Left cardiac atrium (tissue), 4 donors: ENCODE measurements at regions not wholly inside any gene's neighbourhood (a gene's known extent, or its start where the extent isn't known, plus 50 kb on each side); places are given as distances from the start of the nearest gene placed in this dataset.

Experiments used
- ATAC-seq, 2 donors: fragments of 200-7000 bp; cut with Tn5 transposase; one replicate each; pipeline ENCODE4 v1.9.1; 2020; ENCODE audit warnings: mild to moderate bottlenecking in 2 of 2, moderate library complexity in 2 of 2
- DNase-seq: peaks from one replicate; pipeline ENCODE4 v3.0.0-alpha.2; 2020
- intact Hi-C, 2 donors: fragments of 100-400 bp; cut with DNase I; formaldehyde crosslinking; loops; one replicate each; pipeline versions ENCODE4 v1.14.1 to v1.15.1; 2022 to 2023
- donor health status: DM: no; HTN: yes; CAD: no.
- donor health status: DM: no; HTN: yes; CAD: no; lungs with severe emphysema.
- donor health status: DM: yes; HTN: yes; CAD: no.
- donor health status: Dilated cardiomyopathy.

DNA sequence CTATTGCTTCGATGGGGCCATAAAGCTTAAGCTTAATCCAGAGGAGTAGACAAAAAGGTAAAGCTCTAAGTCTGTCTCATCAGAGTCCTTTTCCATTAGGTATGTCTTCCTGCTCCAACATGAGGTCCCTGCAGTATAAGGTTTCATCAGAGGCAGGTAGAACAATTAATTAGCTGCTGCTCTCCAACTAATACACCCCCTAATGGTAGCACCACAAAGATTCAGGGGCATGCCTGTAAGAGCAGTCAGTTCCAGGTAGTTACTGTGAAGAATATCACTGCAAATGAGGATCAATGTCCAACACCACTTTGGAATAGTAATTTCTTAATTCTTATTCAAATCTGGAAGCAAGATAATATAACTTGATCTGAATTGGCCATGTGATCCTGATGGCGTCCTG lies 160.3 kb upstream of the ESRRG start:
- DNase-seq (no peak), ATAC-seq (no peak)
- intact Hi-C loops: no loop called here

DNA sequence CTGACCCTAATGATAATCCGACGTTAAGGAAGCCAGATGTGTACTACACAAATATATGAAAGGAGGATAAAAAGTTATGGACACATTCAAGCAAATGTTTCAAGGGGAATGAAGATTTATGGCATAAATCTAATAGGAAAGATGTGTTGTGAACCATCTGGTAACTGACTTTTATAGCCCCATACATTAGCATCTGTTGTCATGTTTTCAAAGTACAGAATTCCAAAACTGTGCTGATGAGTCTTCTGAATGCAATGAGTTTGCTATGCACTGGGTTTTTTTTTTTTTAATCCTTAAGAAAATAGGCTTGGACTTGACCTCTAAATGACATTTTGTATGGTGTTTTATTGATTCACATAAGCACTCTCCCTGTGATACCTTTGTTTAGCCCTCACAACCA lies 158.5 kb upstream of the ESRRG start:
- ATAC-seq: no peak
- intact Hi-C loops: no loop called here
- no peak for DNase-seq

DNA sequence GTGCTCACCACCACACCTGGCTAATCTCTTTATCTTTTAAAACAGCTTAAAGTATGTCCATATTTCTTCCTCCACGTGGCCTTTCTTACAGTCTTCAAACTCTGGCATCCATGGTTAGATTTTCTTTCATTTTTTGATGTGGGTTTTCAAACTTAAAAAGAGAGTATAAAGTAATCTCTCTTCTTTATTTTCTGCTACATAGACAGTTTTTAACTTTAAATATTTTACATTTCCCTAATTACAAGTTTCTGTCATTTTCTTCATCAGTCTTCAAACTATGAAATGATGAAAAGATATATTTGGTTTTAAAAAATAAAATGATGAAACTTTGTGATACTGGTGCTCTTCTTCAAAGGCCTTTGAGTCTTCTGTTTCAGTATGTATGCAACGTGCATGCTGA lies 143.5 kb upstream of the ESRRG start:
- DNase-seq (no peak), ATAC-seq (no peak)

DNA sequence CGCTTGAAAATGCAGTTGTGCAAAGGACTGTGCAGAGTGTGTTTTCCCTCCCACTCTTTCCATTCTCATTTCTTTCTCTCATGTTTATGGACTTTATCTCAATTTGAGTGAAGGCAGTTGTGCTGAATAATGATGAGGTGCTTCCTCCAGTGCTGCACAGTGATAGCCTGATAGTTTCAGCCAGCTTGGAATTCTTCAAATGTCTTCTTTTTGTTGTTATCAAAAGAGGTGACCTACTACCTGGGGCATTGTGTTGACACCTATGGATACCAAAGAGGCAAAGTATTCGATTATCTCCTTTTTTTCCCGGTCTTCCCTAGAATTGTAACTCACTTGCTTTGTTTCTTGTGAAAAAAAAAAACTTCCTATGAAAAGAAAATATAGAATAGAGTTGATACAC lies 132.6 kb upstream of the ESRRG start:
- ATAC-seq: no peak
- intact Hi-C loops: no loop called here

More for the DNA sequence above, 143.5 kb upstream of the ESRRG start:
- intact Hi-C loops: no loop called here

DNA sequence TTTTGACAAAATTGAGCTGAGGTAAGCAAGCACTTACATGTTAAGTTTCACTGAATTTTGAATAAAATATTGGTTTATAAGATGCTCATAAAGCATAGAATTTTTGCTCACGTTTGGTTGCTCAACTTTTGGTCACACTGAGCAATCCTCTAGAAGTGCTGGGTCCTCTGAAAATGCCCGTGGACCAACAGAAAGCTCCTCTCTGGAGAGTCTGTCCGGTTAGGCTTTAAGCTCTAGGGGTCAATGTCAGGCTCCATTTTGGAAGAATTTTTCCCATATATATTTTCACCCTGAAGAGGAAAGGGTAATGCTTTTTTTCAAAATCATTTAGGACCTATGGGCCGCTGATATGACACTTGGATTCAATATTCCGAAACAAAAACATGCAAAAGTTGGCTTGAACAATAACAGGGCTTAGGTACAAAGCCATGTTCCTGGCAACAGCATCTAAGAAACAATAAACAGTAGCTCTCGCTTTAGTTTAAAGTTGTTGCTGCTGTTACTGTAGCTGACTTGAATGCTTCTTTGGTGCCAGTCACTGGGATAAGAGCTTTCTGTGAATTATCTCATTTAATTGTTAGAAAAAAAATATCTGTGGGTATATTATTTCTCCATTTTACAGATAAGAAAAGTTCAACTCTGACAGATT lies 131.7 kb upstream of the ESRRG start:
- no peak for DNase-seq
- intact Hi-C loops: no loop called here
- ATAC-seq: no peak

More for the DNA sequence above, 132.6 kb upstream of the ESRRG start:
- DNase-seq: no peak

DNA sequence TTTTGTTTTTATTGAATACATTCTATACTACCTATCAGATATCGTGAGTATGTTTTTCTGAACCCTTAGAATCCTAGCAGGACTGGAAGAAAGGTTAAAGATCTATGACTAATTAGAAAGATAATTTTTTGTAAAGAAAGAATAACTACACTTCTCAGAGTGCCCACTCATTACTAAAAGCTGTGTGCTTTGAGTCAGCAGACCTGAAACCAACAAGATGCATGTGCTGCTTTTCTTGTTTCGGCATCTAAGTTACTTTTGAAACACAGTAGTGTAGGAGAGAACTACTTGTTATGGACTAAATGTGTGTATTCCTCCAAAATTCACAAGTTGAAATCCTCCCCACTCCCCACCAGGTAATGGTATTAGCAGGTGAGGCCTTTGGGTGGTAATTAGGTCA lies 127.8 kb upstream of the ESRRG start:
- no peak for DNase-seq
- intact Hi-C loops: no loop called here
- no peak for ATAC-seq

DNA sequence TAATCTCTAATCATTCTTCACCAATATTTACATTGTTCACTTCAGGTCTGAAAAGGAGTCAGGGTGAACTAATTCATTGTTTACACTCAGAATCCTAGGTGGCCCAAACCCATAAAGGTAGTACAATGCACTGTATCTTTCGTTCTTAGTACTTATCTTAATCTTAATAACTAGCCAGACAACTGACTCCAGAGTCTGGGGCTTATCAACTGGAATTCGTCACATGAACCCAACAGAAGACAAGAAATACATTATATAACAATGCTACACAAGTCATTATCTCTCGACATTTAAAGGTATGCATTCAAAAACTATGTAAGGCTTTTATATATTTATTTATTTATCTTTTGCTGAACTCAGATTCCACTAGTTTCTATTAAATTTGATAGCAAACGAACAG lies 125.9 kb upstream of the ESRRG start:
- ATAC-seq (no peak), DNase-seq (no peak)
- intact Hi-C loops: no loop called here

DNA sequence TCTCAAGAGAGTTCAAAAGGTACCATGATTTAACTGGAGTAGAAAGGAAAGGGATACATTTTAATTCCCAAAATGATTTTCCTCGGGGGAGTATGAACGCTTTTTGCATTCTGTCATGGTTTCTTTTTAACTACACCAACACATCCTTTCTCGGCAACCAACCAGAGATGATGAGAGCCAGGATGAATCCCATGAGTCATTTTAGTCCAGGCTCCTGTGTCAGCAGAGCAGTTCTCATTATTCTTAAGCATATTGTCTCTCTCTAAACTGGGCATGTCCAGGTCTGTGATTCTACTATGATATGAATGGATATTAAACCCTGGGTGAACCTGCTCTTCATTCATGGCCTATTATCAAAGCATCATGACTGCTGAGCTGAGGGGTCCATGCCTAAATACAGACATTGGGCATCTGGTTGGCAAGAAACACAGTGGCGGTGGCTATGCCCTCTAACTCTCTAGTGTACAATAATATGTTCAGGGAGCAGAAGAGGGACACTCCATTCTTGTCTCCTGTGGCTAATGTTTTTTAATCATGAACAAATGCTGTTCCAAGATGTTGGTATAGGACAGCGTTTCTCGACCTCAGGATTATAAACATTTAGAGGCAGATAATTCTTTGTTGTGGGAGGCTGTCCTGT lies 124.3 kb upstream of the ESRRG start:
- intact Hi-C loops: no loop called here
- peak in 1 of 2 donors; percentile 77 for ATAC-seq
- no peak for DNase-seq

DNA sequence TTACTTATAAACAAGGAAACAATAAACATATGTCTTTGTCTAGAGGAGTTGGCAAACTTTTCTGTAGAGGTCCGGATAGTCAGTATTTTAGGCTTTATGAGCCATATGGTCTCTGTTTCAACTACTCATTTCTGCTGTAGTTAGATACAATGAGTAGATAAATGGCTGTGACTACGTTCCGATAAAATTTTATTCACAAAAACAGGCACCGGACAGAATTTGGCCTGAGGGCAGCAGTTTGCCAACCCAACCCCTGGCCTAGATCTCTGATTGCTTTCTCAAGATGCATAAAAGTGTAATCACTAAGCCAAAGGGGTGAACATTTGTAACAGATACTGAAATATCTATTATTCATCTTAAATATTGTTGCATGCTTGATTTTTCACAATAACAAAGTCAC lies 123.1 kb upstream of the ESRRG start:
- intact Hi-C loops: no loop called here
- DNase-seq: no peak
- no peak for ATAC-seq

DNA sequence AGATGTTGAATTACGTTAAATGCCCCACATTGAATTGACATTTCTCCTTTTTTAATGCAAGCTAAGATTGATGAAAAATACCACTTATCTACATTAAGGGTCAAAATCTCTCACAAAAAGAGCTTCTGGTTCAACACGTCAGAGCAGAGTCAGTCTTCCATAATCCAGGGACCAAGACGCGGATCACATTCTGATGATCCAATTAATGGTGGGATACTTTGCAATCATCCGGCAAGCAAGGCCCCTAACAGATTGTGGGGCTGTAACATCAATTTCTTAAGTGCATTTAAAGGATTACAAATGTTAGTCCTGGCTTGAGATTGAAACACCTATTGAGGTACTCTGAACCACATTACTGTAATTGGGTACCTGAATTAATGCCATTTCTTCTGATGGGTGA lies 120.2 kb upstream of the ESRRG start:
- intact Hi-C loops: no loop called here
- DNase-seq (no peak), ATAC-seq (no peak)

DNA sequence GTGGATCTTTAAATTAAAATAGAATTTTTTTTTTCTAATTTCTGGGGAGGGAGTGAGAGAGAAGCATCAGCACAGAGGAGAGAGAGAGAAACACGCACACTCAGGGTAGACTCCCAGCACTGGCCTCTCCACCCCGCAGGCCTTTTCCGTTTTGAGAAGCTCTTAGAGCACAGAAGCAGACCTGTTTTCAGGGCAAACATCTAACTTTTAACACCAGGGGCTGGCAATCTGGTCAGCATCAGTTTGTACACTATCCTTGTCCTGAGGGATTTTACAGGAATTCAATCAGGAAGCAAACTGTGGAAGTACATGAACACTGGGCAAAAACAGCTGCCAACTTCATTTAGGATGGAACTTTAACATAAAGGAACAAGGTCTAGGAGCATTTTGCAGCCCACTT lies 117.9 kb upstream of the ESRRG start:
- no peak for DNase-seq
- no peak for ATAC-seq
- intact Hi-C loops: no loop called here

DNA sequence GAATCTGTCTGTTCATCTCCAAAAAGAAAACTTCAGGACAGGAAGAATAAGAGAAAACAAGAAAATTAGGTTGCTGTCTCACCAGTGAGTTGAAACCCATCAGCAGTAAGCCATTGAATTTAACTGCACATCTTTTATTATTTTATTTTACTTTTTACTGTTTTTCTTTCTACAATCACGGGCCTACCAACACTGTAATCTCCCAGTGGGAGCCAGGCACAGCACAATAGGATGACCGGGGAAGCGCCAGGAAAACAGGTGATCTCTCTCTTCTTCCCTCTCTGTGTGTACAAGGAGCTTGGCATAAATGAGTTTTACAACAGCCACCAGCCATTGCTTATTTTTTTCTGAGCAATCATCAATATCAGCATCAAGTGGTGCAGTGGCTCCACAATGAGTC lies 113.1 kb upstream of the ESRRG start:
- no peak for ATAC-seq
- DNase-seq: no peak
- intact Hi-C loops: no loop called here

DNA sequence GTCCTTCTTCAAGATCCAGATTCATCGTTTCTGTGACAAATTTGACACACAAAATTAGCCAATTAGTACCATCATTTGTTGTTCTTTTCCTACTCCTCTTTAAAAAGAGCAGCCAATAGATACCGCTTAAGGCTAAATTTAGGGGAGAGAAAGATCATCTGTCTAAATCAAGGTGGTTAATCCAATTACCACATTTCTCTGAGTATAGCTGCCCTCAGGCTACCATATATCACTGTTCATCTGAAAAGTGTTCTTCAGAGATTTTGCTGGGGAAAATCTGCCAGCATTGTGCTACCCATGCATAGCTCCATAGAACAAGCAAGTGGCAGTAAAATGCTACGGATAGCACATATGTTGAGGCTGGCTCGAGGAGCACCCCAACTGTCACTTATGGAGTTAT lies 110.3 kb upstream of the ESRRG start:
- intact Hi-C loops: no loop called here
- DNase-seq: no peak
- ATAC-seq: no peak

DNA sequence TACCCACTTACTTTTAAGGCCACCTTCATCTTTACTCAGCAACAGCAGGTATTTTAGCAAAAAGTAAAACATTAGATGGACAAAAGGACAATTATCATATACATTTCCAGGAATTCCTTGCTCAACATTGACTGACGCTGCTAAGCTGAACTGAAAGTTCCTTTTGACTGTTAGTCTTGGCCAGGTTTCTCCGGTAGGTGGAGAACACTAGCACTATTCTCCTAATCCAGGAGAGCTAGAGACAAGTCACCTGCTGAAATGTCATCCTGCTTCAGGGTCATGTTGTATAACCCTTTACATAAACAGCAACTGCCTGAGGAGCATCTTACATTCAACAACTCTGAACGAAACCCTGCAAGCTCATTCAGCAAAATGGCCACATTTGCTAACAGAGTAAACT lies 109.0 kb upstream of the ESRRG start:
- ATAC-seq (no peak), DNase-seq (no peak)
- intact Hi-C loops: no loop called here

DNA sequence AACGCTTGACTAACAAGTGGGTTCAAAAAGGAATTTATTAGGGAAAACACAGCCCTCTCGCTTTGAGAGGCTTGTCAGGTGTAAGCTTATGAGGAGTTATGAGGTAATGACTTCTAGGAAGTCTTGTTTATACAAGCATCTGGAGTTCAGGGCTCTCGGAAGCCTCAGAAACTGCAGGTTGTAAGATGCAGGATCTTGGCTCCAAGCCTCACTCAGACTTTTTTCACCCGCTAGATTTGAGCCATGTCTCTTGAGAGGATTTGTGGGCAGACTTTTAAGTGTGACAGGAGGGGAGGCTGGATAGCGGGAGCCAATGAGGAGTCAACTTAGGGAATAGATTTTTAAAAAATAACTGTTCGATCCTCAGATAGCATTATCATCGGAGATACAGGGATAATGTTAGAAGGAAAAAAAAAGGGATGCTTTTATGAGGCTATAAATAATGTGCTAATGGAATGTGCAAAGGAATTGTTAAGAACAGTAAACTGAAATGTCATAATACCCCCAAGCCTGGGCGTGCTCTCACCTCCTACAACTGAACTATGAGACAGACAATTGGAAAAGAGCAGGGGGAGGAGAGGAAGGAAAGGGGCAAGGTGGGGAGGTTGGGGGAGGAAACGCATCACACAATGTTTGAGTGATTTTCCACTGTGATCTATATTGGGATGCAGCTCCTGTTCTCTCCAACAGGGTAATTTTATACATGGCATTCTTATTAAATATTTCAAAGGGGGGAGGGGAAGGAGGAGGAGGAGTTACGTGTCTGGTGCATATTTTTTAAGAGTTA lies 107.4 kb upstream of the ESRRG start:
- no peak for ATAC-seq
- no peak for DNase-seq
- intact Hi-C loops: no loop called here

DNA sequence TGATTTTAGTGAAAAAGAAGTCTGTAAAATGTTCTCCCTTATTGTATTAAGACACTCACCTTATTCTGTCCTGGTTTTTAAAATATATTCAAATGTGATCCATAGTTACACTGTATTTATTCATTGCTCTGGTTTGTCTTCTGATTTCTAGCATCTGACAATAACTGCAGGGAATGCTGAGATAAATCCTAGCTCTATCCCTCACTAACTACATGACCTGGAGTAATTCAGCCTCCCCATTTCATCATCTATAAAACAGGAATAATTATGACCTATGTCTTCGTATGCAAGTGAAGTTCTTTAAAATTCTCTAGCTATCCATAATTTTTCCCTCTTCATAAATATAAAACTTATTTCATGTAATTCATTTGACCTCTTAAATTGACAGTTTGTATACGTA lies 104.0 kb upstream of the ESRRG start:
- DNase-seq (no peak), ATAC-seq (no peak)
- intact Hi-C loops: no loop called here

DNA sequence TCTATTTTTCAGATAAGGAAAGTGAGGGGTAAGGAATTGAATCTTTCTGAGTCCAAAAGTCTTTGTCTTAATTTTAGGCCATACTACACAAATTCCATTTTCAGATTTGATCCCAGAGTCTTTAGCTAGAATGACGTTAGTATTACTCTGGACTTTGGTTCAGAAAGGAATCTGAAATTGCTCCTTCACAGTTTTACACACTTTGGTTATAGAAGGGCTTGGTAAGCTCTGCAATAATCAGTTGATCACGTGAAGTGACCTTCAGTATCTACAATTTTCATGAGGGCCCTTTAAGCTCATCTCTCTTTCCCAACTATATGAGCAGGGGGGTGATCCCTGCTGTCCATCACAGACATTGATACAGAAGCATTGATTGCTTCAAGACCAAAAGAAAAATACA lies 103.4 kb upstream of the ESRRG start:
- ATAC-seq (no peak), DNase-seq (no peak)
- intact Hi-C loops: no loop called here

DNA sequence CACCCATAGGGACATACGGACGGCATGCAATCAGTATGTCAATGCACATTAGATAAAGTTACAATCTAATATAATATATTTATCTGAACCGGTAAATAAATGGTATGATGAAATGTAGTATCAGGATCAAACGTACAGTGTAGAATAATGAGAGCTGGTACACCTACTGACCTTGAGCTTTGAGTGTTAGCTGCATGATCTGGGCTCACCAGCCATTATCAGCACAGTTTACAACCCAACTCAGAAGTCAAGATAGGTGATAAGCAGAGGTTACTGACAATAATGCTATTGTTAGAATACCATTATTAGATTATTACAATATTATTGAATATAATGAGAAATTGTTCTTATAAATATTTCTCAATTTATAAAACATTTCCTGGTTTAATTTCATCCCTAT lies 103.0 kb upstream of the ESRRG start:
- ATAC-seq (no peak), DNase-seq (no peak)
- intact Hi-C loops: no loop called here

DNA sequence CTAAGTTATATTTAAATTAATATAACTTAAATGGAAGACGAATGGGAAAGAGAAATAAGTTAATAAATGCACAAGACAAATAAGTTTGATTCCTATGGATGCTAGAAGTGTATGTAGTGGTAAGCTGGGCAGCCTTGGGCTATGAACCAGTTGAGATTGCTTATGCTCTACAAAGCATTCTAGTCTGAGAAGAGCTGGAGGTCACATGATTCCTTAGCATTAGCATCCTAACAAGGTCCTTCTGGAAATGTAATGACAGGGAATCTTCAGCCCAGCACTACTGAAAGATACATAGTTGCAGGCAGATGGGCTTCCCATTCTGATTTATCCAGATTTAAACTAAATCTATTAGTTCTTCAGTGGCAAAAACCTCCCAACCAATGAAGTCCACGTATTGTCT lies 102.3 kb upstream of the ESRRG start:
- ATAC-seq (no peak), DNase-seq (no peak)
- intact Hi-C loops: no loop called here

DNA sequence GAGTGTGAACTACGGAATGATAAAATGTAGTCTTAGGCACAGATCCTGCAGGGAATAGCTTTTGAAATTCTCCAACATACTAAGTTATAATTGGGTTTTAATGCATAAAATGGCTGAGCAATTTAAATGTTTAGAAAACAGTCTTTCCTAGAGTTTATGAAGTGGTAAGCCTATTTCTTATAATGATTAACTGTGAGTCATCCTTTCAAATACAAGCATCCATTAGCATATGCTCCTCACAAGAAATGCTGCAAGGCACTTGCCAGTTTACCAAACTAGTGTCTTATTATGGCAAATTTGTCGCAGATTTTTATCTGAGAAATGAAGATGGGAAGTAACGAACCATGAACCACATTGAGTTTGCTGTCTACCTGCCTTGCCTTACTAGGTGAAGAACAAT lies 101.3 kb upstream of the ESRRG start:
- intact Hi-C loops: no loop called here
- no peak for DNase-seq
- ATAC-seq: no peak

DNA sequence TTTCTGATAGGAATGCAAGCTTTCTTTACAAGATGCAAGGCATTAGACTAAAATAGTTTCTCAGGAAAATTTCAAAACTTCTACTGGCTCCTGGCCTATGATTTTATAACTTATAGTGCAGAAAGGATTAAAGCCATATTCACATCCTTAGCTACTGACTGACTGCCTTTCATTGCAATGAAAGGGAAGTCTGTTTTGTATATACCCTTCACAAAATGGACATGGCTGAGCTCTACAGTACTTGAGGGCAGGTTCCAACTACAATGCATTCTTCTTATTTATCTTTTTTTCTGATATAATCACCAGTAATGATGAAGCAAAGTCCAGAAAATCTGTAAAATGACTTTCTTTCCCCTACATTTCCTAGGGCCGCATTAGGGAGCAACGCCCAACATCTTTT lies 100.5 kb upstream of the ESRRG start:
- ATAC-seq (no peak), DNase-seq (no peak)
- intact Hi-C loops: no loop called here
